GM23248 (cell line): ENCODE measurements at regions not wholly inside any gene's neighbourhood (a gene's known extent, or its start where the extent isn't known, plus 50 kb on each side); places are given as distances from the start of the nearest gene placed in this dataset.
"Not testable (repeated sequence)": the region's sequence is repeated elsewhere in the genome, so short reads cannot be mapped to it uniquely, and the experiment has no call there.

ENCODE experiments used
- EZH2 ChIP-seq: fragments of 200-600 bp; sonication (generic); IDR thresholded peaks from 2 replicates; pipeline ENCODE4 v1.6.1; 2018; ENCODE audit warnings: antibody characterized with exemption, mild to moderate bottlenecking; ENCODE audit not compliant: insufficient read depth, poor library complexity, severe bottlenecking
- EZH2phosphoT487 ChIP-seq: fragments of 200-600 bp; sonication (generic); IDR thresholded peaks from 2 replicates; pipeline ENCODE4 v1.6.1; 2018; ENCODE audit warnings: antibody characterized with exemption, moderate library complexity, mild to moderate bottlenecking, low read depth; ENCODE audit not compliant: insufficient read depth

- TF ChIP-seq EZH2, EZH2phosphoT487: not testable (repeated sequence)
Measured at GRCh38 chr10:21373881-21374280, 151.6 kb downstream of the SKIDA1 start.
